Dedifferentiated amniotic fluid mesenchymal stem cell (primary cell): ENCODE measurements at regions not wholly inside any gene's neighbourhood (a gene's known extent, or its start where the extent isn't known, plus 50 kb on each side); places are given as distances from the start of the nearest gene placed in this dataset.
"Not testable (repeated sequence)": the region's sequence is repeated elsewhere in the genome, so short reads cannot be mapped to it uniquely, and the experiment has no call there.

Experiments
- DNase-seq: peaks from one replicate; pipeline ENCODE4 v3.0.0-alpha.2; 2016; ENCODE audit errors: extremely low spot score

DNA sequence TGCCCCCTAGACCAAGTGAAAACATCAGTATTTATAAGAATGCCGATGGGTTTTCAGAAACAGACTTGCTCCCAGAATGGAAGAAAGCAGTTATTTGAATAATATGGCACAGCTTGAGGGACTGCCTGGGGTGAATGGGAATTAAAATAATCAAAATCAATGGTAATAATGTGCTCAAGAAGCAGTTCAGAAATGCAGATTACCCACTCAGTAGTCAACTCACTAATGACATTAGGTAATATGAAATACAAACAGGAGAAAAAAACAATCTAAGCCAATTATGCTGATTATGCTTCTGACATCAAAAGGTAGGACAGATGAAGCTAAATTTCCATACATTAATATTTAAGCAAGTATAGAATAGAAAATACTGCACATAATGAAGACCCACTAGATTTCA is 179.3 kb downstream of the ENC1 start:
- no peak for DNase-seq

DNA sequence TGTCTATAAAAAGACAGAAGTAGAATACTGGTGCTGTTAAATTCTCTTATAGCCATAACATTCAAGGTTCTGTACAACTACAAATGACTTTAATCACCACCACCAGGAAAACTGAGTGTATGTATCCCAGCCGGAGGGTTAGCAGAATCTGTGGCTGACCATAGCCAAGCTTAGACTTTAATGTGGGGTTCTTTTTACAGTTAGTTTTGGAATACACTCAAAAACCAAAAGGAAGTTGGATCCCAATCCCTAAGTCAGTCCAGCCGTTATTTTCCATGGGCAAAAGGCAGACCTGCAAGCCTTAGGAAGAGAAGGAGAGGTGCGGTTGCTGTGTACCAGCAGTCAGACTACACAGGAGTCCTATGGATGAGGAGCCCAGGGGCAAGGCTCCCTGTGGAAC is 179.8 kb downstream of the ENC1 start:
- no peak for DNase-seq

DNA sequence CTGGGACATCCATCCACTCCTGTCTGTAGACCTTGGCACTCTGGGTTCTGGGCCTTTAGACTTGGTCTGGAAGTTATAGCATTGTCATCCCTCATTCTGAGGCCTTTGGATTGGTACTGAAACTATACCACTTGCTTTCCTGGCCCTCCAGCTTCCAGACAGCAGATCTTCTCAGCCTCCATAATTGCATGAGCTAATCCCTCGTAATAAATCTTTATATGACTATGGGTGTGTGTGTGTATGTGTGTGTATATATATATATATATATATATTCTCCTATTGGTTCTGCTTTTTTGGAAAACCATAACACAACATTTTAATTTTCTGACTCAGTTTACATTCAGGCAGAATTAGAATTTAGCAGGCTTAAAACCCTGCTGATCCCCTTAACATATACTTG is 180.5 kb downstream of the ENC1 start:
- no peak for DNase-seq

- no peak for DNase-seq
These were observed 182.7 kb downstream of the ENC1 start for GRCh38 chr5:74457876-74458275.

DNA sequence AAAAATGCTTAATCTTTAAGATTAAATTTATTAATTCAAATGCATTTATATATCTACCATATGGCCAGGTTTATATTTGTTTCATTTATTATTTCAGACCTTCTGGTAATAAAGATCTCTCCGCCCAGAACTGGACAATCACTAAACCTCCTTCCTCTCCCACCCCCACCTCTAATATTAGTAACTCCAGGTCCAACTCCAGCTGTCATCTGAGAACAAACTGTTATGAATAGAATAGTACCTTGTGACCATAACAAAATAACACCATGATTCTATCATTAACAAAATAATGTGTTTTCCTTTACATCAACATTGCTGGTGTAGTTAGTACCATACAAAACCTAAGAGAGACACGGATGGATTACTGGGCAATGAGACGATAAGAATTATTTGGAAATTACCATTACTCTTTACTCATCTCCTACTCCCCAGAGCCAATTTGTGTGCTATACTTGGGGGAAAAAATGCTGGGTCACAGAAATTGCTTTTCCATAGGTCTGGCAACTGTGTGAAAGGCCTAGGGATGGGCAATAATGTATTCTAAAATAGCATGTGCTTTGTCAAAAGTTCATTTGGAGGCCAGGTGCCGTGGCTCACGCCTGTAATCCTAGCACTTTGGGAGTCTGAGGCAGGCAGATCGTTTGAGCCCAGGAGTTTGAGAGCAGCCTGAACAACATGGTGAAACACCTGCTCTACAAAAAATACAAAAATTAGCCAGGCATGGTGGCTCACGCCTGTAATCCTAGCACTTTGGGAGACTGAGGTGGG is 186.1 kb downstream of the ENC1 start:
- DNase-seq: no peak

GRCh38 chr5:74452856-74453255 is 187.7 kb downstream of the ENC1 start:
- no peak for DNase-seq

DNA sequence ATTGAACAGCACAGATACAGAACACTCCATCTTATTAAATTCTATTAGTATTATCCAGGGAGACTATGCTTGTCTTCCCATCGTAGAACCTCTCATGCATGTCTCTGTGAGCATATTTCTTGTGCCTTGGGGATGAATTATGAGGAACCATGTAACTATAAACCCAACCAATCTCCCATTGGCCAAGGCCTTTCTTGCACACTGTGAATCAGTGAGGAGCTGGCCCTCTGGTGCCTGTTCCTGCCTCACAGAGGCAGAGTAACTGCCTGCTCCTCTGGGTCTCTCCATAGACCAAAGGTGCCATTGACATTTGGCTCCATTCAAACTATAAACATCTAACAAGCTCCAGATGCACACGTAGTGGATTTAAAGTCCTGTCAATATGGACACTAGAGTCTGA is 190.4 kb downstream of the ENC1 start:
- DNase-seq: no peak

- DNase-seq: no peak
These were observed 193.7 kb downstream of the ENC1 start for GRCh38 chr5:74446725-74447241.

- no peak for DNase-seq
These were observed 198.1 kb downstream of the ENC1 start for GRCh38 chr5:74442466-74442865.

DNA sequence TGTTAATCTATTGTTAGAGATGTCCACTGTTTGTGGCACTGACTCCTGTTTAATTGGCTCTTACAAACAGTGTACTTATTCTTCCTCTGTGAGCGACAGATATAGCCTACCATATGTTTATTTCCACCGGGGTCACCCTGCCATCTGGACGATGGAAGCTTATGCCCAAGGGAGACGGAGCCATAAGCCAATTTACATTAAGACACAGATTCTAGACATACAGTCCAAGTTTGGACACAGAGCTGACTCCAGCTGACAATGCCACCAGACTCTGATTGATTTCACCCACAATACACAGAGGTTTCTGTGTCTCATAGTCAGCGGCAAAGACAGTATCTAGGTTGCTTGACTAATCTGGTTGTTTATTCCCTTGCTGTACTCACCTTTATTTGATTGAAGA is 198.9 kb downstream of the ENC1 start:
- no peak for DNase-seq

DNA sequence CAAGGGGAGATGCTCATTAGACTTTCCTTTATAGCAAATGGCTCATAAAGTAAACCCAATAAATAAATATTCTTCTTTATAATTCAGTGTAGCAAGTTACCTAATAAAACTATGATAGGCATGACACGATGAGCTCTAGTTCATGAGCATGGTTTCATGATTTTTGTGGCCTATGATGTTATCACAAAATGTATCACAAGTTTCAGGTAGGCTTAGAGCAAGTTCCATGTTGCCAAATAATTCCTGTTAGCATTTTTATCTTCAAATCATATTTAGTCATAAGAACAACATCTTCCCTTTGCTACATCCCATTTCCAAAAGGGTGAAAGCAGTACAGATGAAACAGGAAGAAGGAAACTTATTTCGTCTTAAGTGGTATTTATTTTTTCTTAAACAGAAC is 200.2 kb downstream of the ENC1 start:
- no peak for DNase-seq

- not testable (repeated sequence) for DNase-seq
These were observed 202.7 kb downstream of the ENC1 start for GRCh38 chr5:74437870-74438269.

DNA sequence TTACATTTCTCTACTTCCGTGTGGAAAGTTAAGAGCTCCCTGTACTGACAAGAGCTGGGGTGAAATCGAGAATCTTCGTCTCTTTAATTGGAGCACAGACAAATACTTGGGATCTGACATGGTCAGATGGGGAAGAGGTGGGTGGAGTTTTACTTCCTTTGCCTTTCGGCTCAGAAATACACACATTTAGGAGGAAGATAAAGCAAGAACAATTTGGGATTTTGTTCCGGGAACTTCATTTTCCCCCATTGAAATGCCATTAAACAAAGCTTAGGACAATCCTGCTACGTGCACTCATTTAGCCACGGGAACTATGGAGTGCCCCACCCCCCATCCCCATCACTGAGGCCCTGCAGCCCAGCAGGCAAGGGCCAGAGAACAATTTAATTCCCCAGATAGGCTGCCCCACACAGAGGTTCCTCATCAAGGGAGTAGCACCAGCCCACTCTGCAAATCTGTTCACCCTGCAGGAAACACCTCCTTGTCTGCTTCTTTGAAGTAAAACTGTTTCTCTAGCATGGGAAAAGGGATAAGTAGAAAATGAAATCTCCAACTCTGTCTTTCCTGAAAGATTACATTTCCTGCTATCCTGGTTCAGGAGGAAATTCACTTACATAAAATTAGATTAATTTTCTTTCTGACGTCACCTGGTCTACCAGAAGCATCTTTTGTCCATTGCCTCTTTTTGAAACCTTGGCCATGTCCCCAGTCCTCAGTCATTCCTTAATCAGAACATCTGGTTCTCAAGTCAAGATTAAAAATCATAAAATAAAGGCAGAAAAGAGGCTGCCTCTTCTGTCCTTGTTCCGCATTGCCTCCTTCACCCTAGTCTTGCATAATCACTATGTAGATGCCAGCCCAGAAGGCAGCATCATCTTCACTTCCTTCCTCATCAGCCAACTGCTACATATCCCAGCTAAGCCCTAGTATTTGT is 206.4 kb downstream of the ENC1 start:
- no peak for DNase-seq

DNA sequence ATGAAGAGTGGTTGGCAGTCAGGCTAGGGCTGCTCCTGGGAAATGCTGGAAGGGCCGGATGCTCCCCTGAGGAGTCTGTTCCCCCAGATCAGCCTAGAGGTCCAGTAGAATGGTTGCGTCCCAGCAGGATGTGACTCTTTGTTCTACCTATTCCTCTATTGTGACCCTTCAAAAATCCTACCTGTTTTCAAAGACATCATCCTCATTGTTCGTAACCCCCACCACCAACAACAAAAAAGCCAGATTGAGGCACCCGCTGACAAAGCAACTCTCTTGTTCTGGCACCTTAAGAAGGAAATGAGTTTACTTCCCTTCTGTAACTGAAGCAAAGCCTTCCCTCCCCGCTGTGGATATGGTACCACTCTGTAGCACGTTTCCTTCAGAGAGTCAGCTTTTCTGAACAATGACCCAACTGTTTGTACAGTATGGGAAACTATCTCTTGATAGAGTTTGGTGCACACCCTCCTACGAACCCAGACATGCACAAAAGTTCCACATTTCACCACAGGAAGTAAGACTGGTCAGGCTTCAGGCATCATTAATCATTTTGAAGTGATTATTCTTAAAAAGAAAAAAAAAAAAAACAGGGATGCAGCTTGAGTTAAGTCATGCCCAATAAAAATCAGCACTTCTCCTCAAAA is 207.2 kb downstream of the ENC1 start:
- DNase-seq: no peak

GRCh38 chr5:74432721-74433120 is 207.8 kb downstream of the ENC1 start:
- no peak for DNase-seq

DNA sequence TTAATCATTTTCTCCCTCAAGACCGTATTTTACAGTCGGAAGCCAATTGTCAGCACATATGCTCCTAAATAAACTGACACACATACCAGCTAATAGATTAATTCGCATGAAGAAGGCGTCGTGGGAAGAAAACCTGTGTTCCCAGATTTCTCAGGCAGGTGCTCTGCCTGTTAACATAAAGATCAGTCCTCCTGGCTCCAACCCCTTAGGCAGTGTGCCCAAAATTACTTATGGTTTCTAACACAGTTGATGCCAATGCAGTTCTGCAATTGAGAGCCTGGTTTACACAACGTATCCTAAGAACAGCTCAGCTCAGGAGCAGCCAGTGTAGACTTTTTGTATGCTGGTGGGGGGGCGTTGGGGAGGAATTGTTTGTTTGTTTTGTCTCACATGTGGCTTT is 208.3 kb downstream of the ENC1 start:
- no peak for DNase-seq

GRCh38 chr5:74431290-74431669 is 209.2 kb downstream of the ENC1 start:
- no peak for DNase-seq

GRCh38 chr5:74430631-74431289 is 209.8 kb downstream of the ENC1 start:
- DNase-seq: no peak

GRCh38 chr5:74429495-74429894 is 211.0 kb downstream of the ENC1 start:
- DNase-seq: no peak

GRCh38 chr5:74428876-74429275 is 211.7 kb downstream of the ENC1 start:
- no peak for DNase-seq

DNA sequence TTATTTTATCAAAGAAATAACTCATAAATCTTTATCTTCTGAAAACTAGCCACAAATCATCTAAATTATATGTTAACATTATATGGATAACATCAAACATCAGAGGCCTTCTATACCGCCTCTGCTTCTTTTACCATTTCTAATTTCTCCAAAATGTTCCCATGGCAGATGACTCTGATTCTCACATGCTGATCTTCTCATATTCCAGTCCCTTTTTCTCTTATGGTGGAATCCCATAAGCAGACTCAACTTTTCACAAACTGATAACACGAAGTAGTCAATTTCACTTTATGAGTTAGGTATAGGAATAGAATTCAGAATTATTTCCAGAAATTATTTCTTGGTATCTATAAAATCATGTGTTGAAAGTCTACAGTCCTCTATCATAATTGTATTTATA is 212.3 kb downstream of the ENC1 start:
- no peak for DNase-seq

GRCh38 chr5:74426506-74426905 is 214.0 kb downstream of the ENC1 start:
- no peak for DNase-seq
